H9 (cell line): ENCODE measurements at regions not wholly inside any gene's neighbourhood (a gene's known extent, or its start where the extent isn't known, plus 50 kb on each side); places are given as distances from the start of the nearest gene placed in this dataset.
A peak's percentile ranks its signal among the peaks of the same experiment; 100 is the strongest.

Experiments
- DNase-seq: peaks from one replicate; pipeline ENCODE4 v3.0.0-alpha.2; 2017
- H2AFZ ChIP-seq: one replicate; pipeline ENCODE4 v1.6.1; 2013; ENCODE audit warnings: mild to moderate bottlenecking, low read length, control low read depth, moderate library complexity
- H2AK5ac ChIP-seq: 2 replicates; pipeline ENCODE4 v1.6.1; 2013; ENCODE audit warnings: low read length, control low read depth, mixed read lengths; ENCODE audit not compliant: insufficient read length
- H2BK120ac ChIP-seq: one replicate; pipeline ENCODE4 v1.6.1; 2013; ENCODE audit warnings: low read depth, mild to moderate bottlenecking, low read length, control low read depth, inconsistent platforms; ENCODE audit not compliant: poor library complexity, severe bottlenecking
- H2BK12ac ChIP-seq: 2 replicates; pipeline ENCODE4 v1.6.1; 2013; ENCODE audit warnings: low read length, control low read depth, mixed read lengths, low read depth; ENCODE audit not compliant: insufficient read length
- H2BK15ac ChIP-seq: 2 replicates; pipeline ENCODE4 v1.6.1; 2013; ENCODE audit warnings: low read depth, low read length, control low read depth
- H2BK20ac ChIP-seq: one replicate; pipeline ENCODE4 v1.6.1; 2013; ENCODE audit warnings: low read depth, mild to moderate bottlenecking, low read length, control low read depth, inconsistent platforms; ENCODE audit not compliant: poor library complexity, severe bottlenecking
- H2BK5ac ChIP-seq: 2 replicates; pipeline ENCODE4 v1.6.1; 2013; ENCODE audit warnings: low read length, control low read depth, mixed read lengths; ENCODE audit not compliant: insufficient read length
- H3K14ac ChIP-seq: 2 replicates; pipeline ENCODE4 v1.6.1; 2013; ENCODE audit warnings: low read length, control low read depth; ENCODE audit not compliant: insufficient read depth
- H3K18ac ChIP-seq: 2 replicates; pipeline ENCODE4 v1.6.1; 2013; ENCODE audit warnings: low read depth, mild to moderate bottlenecking, mixed read lengths, low read length, control low read depth; ENCODE audit not compliant: insufficient read length
- H3K23ac ChIP-seq: 2 replicates; pipeline ENCODE4 v1.6.1; 2013; ENCODE audit warnings: low read length, control low read depth, mixed read lengths, low read depth; ENCODE audit not compliant: insufficient read length
- H3K23me2 ChIP-seq: 2 replicates; pipeline ENCODE4 v1.6.1; 2013; ENCODE audit warnings: low read depth, mild to moderate bottlenecking, mixed read lengths, low read length, control low read depth; ENCODE audit not compliant: insufficient read length, poor library complexity, severe bottlenecking
- H3K27ac ChIP-seq: 2 replicates; pipeline ENCODE4 v1.5.1; 2013; ENCODE audit warnings: low read length, control low read depth, mixed read lengths, low read depth; ENCODE audit not compliant: insufficient read length
- H3K27me3 ChIP-seq: 2 replicates; pipeline ENCODE4 v1.6.1; 2013; ENCODE audit warnings: low read length, control low read depth, inconsistent platforms; ENCODE audit not compliant: insufficient read depth
- H3K4ac ChIP-seq: 2 replicates; pipeline ENCODE4 v1.6.1; 2013; ENCODE audit warnings: low read depth, mild to moderate bottlenecking, control low read depth, inconsistent platforms, low read length, moderate library complexity
- H3K4me1 ChIP-seq: 2 replicates; pipeline ENCODE4 v1.6.1; 2013; ENCODE audit warnings: low read length, control low read depth, inconsistent platforms; ENCODE audit not compliant: insufficient read depth
- H3K4me2 ChIP-seq: 2 replicates; pipeline ENCODE4 v1.6.1; 2013; ENCODE audit warnings: low read length, control low read depth, mixed read lengths; ENCODE audit not compliant: insufficient read length, insufficient read depth
- H3K56ac ChIP-seq: 2 replicates; pipeline ENCODE4 v1.6.1; 2013; ENCODE audit warnings: low read depth, mild to moderate bottlenecking, mixed read lengths, low read length, control low read depth; ENCODE audit not compliant: insufficient read length
- H3K79me1 ChIP-seq: 2 replicates; pipeline ENCODE4 v1.6.1; 2013; ENCODE audit warnings: low read depth, mild to moderate bottlenecking, moderate library complexity, low read length, control low read depth, inconsistent platforms; ENCODE audit not compliant: insufficient read depth, poor library complexity, severe bottlenecking
- H3K79me2 ChIP-seq: 2 replicates; pipeline ENCODE4 v1.6.1; 2013; ENCODE audit warnings: low read length, control low read depth, inconsistent platforms; ENCODE audit not compliant: insufficient read depth
- H3K9ac ChIP-seq: 2 replicates; pipeline ENCODE4 v1.6.1; 2013; ENCODE audit warnings: low read length, control low read depth, mixed read lengths; ENCODE audit not compliant: insufficient read length; ENCODE audit errors: extremely low read depth
- H3K9me3 ChIP-seq: one replicate; pipeline ENCODE4 v1.6.1; 2013; ENCODE audit warnings: low read depth, low read length, inconsistent platforms; ENCODE audit not compliant: control insufficient read depth
- H3T11ph ChIP-seq: one replicate; pipeline ENCODE4 v1.6.1; 2013; ENCODE audit warnings: mild to moderate bottlenecking, low read length, control low read depth, inconsistent platforms
- H4K20me1 ChIP-seq: one replicate; pipeline ENCODE4 v1.6.1; 2013; ENCODE audit not compliant: control insufficient read depth, insufficient read length, insufficient read depth
- H4K5ac ChIP-seq: 2 replicates; pipeline ENCODE4 v1.6.1; 2013; ENCODE audit warnings: low read depth, mild to moderate bottlenecking, mixed read lengths, low read length, control low read depth; ENCODE audit not compliant: insufficient read length
- H4K8ac ChIP-seq: replicated peaks from 2 replicates; pipeline ENCODE4 v1.6.1; 2013; ENCODE audit warnings: low read length, control low read depth, mixed read lengths, low read depth; ENCODE audit not compliant: insufficient read length
- H4K91ac ChIP-seq: 2 replicates; pipeline ENCODE4 v1.6.1; 2013; ENCODE audit warnings: low read depth, mild to moderate bottlenecking, moderate library complexity, mixed read lengths, low read length, control low read depth; ENCODE audit not compliant: insufficient read length
- H3K27ac Mint-ChIP-seq, 3 experiments: 2 replicates in 2 of 3; 3 replicates in 1 of 3; pipeline ENCODE4 v1.8.0; 2020 to 2021; ENCODE audit warnings: mixed read lengths in 3 of 3, mild to moderate bottlenecking in 1 of 3, moderate library complexity in 1 of 3
- H3K27me3 Mint-ChIP-seq: 2 replicates; pipeline ENCODE4 v1.8.0; 2021; ENCODE audit warnings: low read depth, mild to moderate bottlenecking, moderate library complexity, mixed read lengths
- H3K36me3 Mint-ChIP-seq, 3 experiments: 2 replicates in 2 of 3; 3 replicates in 1 of 3; pipeline ENCODE4 v1.8.0; 2020 to 2021; ENCODE audit warnings: low read depth in 3 of 3, mixed read lengths in 3 of 3; ENCODE audit not compliant: insufficient read depth in 1 of 3
- H3K4me1 Mint-ChIP-seq, 2 experiments: 2 replicates each; pipeline ENCODE4 v1.8.0; 2020; ENCODE audit warnings: mixed read lengths in 2 of 2
- H3K4me3 Mint-ChIP-seq, 2 experiments: 2 replicates in 1 of 2; 3 replicates in 1 of 2; pipeline ENCODE4 v1.8.0; 2020 to 2021; ENCODE audit warnings: mild to moderate bottlenecking in 2 of 2, mixed read lengths in 2 of 2, moderate library complexity in 1 of 2
- H3K9me3 Mint-ChIP-seq, 2 experiments: 2 replicates in 1 of 2; 3 replicates in 1 of 2; pipeline ENCODE4 v1.8.0; 2020; ENCODE audit warnings: mild to moderate bottlenecking in 2 of 2, mixed read lengths in 2 of 2, moderate library complexity in 1 of 2
- CTCF ChIP-seq: fragments of 200-600 bp; sonication (generic); conservative IDR thresholded peaks from 3 replicates; pipeline ENCODE4 v1.8.0; 2021; ENCODE audit warnings: antibody characterized with exemption, mild to moderate bottlenecking
- WGBS: extraction: QIAGEN DNeasy Blood & Tissue Kit; methylation state at CpG from one replicate; pipeline ENCODE4 v1.1.7; 2013; ENCODE audit warnings: missing lambda C conversion rate, low lambda C conversion rate, mixed read lengths; ENCODE audit not compliant: insufficient read length; ENCODE audit errors: extremely low coverage; 5-methylcytosine and 5-hydroxymethylcytosine counted together

- DNase-seq, result no peak
- no peak for TF ChIP-seq CTCF
- H3K4me1 Mint-ChIP-seq, result no peaks in the 10 kb centered on the region
- Histone ChIP-seq H2BK120ac (no peak overlapping the region), H3K27ac (no peak overlapping the region), H3K9ac (no peak overlapping the region), H3K23ac (no peak overlapping the region), H2AK5ac (no peak overlapping the region), H2BK5ac (no peak overlapping the region), H3K23me2 (no peaks in the 10 kb centered on the region), H3K4ac (no peak overlapping the region), H2AFZ (no peak overlapping the region), H3K4me2 (no peak overlapping the region), H3K9me3 (no peaks in the 10 kb centered on the region), H4K5ac (no peak overlapping the region), H3K79me2 (no peaks in the 10 kb centered on the region), H4K20me1 (no peaks in the 10 kb centered on the region), H3K79me1 (no peaks in the 10 kb centered on the region), H3K18ac (no peak overlapping the region), H2BK15ac (no peak overlapping the region), H3T11ph (no peak overlapping the region), H3K4me1 (no peaks in the 10 kb centered on the region), H2BK20ac (no peak overlapping the region), H3K14ac (no peak overlapping the region), H4K91ac (peak overlapping the region; percentile 19), H3K27me3 (no peaks in the 10 kb centered on the region), H4K8ac (no peak overlapping the region), H3K56ac (no peak overlapping the region), H2BK12ac (no peak overlapping the region)
- no peak overlapping the region for H3K27ac Mint-ChIP-seq
- peaks cover 3 to 22% (median 5%) of the 10 kb centered on the region in 3 experiments; a peak in 4 of 7 replicates for H3K36me3 Mint-ChIP-seq
- peaks cover 22% of the 10 kb centered on the region for H3K27me3 Mint-ChIP-seq
- H3K9me3 Mint-ChIP-seq, result peaks cover 25 to 27% of the 10 kb centered on the region in 2 experiments
- no peak overlapping the region for H3K4me3 Mint-ChIP-seq
- WGBS, result no CpG with 5 or more reads among the region's 2 CpGs
Observed at GRCh38 chr15:69624155-69624520, 171.5 kb downstream of the RPLP1 start.
